DOHH2 (cell line): ENCODE measurements at regions not wholly inside any gene's neighbourhood (a gene's known extent, or its start where the extent isn't known, plus 50 kb on each side); places are given as distances from the start of the nearest gene placed in this dataset.

ENCODE experiments used
- CTCF ChIP-seq: fragments of 200-600 bp; sonication (generic); IDR thresholded peaks from one replicate; pipeline ENCODE4 v1.5.1; 2014; ENCODE audit warnings: antibody characterized with exemption, mild to moderate bottlenecking, low read depth, low read length; ENCODE audit not compliant: poor library complexity, severe bottlenecking
- EZH2phosphoT487 ChIP-seq: fragments of 200-600 bp; sonication (generic); IDR thresholded peaks from 2 replicates; pipeline ENCODE4 v1.6.1; 2017; ENCODE audit warnings: borderline replicate concordance, mild to moderate bottlenecking, antibody characterized with exemption, low read length, moderate library complexity, mixed read lengths

GRCh38 chr9:79384091-79384490 lies 187.7 kb upstream of the TLE4 start:
- TF ChIP-seq CTCF = no peak
- no peak for TF ChIP-seq EZH2phosphoT487
